Ascending aorta (tissue), 2 donors: ENCODE measurements at regions not wholly inside any gene's neighbourhood (a gene's known extent, or its start where the extent isn't known, plus 50 kb on each side); places are given as distances from the start of the nearest gene placed in this dataset.

Experiments
- DNase-seq, 2 donors: peaks; one replicate each; pipeline ENCODE4 v3.0.0-alpha.2; 2019; ENCODE audit warnings: low spot score in 2 of 2
- H3K27ac ChIP-seq, 2 donors: fragments of 200-600 bp; sonication (generic); one replicate each; pipeline ENCODE4 v1.5.1; 2016 to 2017; ENCODE audit warnings: mild to moderate bottlenecking in 1 of 2
- H3K27me3 ChIP-seq: fragments of 200-600 bp; sonication (generic); one replicate; pipeline ENCODE4 v1.5.1; 2017
- H3K36me3 ChIP-seq, 2 donors: fragments of 200-600 bp; sonication (generic); one replicate each; pipeline ENCODE4 v1.5.1; 2016
- H3K4me1 ChIP-seq, 2 donors: fragments of 200-600 bp; sonication (generic); one replicate each; pipeline ENCODE4 v1.5.1; 2016 to 2017; ENCODE audit warnings: mild to moderate bottlenecking in 1 of 2
- H3K4me3 ChIP-seq, 2 donors: fragments of 200-600 bp; sonication (generic); one replicate each; pipeline ENCODE4 v1.5.1; 2016 to 2017; ENCODE audit warnings: mild to moderate bottlenecking in 1 of 2
- H3K9me3 ChIP-seq, 2 donors: fragments of 200-600 bp; sonication (generic); one replicate each; pipeline ENCODE4 v1.5.1; 2016
- CTCF ChIP-seq, 3 experiments: fragments of 200-600 bp in 2 of 3; fragments of 450-650 bp in 1 of 3; sonication (generic) in 2 of 3; IDR thresholded peaks; one replicate each; pipeline ENCODE4 v1.5.1; 2016 to 2019; ENCODE audit warnings: antibody characterized with exemption in 3 of 3, mild to moderate bottlenecking in 1 of 3, moderate library complexity in 1 of 3
- intact Hi-C: fragments of 100-400 bp; cut with DNase I; formaldehyde crosslinking; loops from one replicate; pipeline ENCODE4 v1.15.1; 2023

DNA sequence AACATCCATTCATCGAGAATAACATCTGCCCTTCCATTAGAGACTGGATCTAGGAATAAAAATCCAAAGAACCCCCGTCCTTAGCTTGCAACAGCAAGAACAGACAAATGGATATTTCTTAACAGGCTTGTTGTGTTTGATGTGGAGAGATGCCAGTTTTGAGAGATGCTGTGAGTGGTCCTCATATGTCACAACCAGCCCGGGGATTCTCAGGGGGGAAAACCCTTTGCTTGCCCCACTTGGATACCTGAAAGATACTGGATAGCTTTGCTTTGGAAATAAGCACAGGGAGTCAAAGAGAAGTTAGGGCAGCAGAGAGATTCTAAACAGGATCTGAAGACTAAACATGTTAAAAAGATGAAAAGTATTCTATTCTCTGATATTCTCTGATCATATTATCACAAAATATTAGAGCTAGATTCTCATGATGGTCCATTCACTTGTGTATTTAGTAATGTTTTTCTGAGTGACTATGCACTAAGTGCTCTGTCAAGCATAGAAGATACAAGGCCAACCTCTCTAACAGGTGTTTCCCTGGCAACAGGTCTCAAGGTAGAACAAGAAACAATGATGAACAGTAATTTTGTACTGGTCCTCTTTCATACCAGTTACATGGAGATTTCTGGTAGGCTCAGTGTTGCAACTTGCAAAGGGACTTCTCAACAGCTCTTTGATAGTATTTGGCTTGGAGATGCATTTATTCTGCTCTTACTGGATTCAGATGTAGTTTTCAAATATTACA lies 348.2 kb downstream of the MYCN start:
- TF ChIP-seq CTCF (IDR thresholded peaks at IDR 0.05): no peak

GRCh38 chr2:16287831-16288230 lies 347.5 kb downstream of the MYCN start:
- H3K4me1 ChIP-seq: no peaks in the 10 kb centered on the region
- H3K9me3 ChIP-seq: no peaks in the 10 kb centered on the region
- no peak for DNase-seq
- H3K36me3 ChIP-seq: no peaks in the 10 kb centered on the region
- no peak overlapping the region for H3K4me3 ChIP-seq
- no peak overlapping the region for H3K27ac ChIP-seq
- no peaks in the 10 kb centered on the region for H3K27me3 ChIP-seq
- intact Hi-C loops: no loop called here
- no peak for TF ChIP-seq CTCF (IDR thresholded peaks at IDR 0.05)

More for the DNA sequence above, 348.2 kb downstream of the MYCN start:
- H3K27ac ChIP-seq: no peak overlapping the region
- H3K4me1 ChIP-seq: no peaks in the 10 kb centered on the region
- H3K36me3 ChIP-seq: no peaks in the 10 kb centered on the region
- no peaks in the 10 kb centered on the region for H3K27me3 ChIP-seq
- no peak for DNase-seq
- H3K9me3 ChIP-seq: no peaks in the 10 kb centered on the region
- intact Hi-C loops: no loop called here
- no peak overlapping the region for H3K4me3 ChIP-seq

GRCh38 chr2:16287281-16287680 lies 346.9 kb downstream of the MYCN start:
- Histone ChIP-seq H3K4me3 (no peak overlapping the region), H3K27me3 (no peaks in the 10 kb centered on the region), H3K27ac (no peak overlapping the region), H3K9me3 (no peaks in the 10 kb centered on the region), H3K36me3 (no peaks in the 10 kb centered on the region), H3K4me1 (no peaks in the 10 kb centered on the region)
- TF ChIP-seq CTCF (IDR thresholded peaks at IDR 0.05): no peak
- intact Hi-C loops: no loop called here
- DNase-seq: no peak

- no peaks in the 10 kb centered on the region for H3K9me3 ChIP-seq
- H3K27me3 ChIP-seq: no peaks in the 10 kb centered on the region
- no peak overlapping the region for H3K4me3 ChIP-seq
- no peak overlapping the region for H3K27ac ChIP-seq
- H3K4me1 ChIP-seq: no peaks in the 10 kb centered on the region
- no peaks in the 10 kb centered on the region for H3K36me3 ChIP-seq
- intact Hi-C loops: no loop called here
- no peak for TF ChIP-seq CTCF (IDR thresholded peaks at IDR 0.05)
- no peak for DNase-seq
These were observed 345.6 kb downstream of the MYCN start for GRCh38 chr2:16285813-16286510.

- no peaks in the 10 kb centered on the region for H3K36me3 ChIP-seq
- intact Hi-C loops: loop anchor here (5.0 kb wide), 1 partner anchor 648 kb away; no protein-coding TSS in a partner anchor
- no peak for DNase-seq
- no peaks in the 10 kb centered on the region for H3K9me3 ChIP-seq
- no peak for TF ChIP-seq CTCF (IDR thresholded peaks at IDR 0.05)
- no peaks in the 10 kb centered on the region for H3K4me1 ChIP-seq
- no peaks in the 10 kb centered on the region for H3K27me3 ChIP-seq
- H3K27ac ChIP-seq: no peak overlapping the region
- H3K4me3 ChIP-seq: no peak overlapping the region
These were observed 344.7 kb downstream of the MYCN start for GRCh38 chr2:16284941-16285625.
